GM19023 (cell line): ENCODE measurements at regions not wholly inside any gene's neighbourhood (a gene's known extent, or its start where the extent isn't known, plus 50 kb on each side); places are given as distances from the start of the nearest gene placed in this dataset.
"Not testable (repeated sequence)": the region's sequence is repeated elsewhere in the genome, so short reads cannot be mapped to it uniquely, and the experiment has no call there.

ENCODE experiments used
- ATAC-seq: cut with Tn5 transposase; IDR thresholded peaks from one replicate; pipeline ENCODE4 v1.9.1; 2021; ENCODE audit warnings: mild to moderate bottlenecking, moderate library complexity; ENCODE audit not compliant: unreplicated experiment

GRCh38 chr20:48448666-48449600 lies 378.9 kb downstream of the PREX1 start:
- no peak for ATAC-seq

GRCh38 chr20:48447456-48447855 lies 380.3 kb downstream of the PREX1 start:
- no peak for ATAC-seq

GRCh38 chr20:48445827-48446226 lies 382.0 kb downstream of the PREX1 start:
- ATAC-seq = no peak

GRCh38 chr20:48444249-48444648 lies 383.6 kb downstream of the PREX1 start:
- no peak for ATAC-seq

GRCh38 chr20:48440916-48441315 lies 386.9 kb downstream of the PREX1 start:
- ATAC-seq = no peak

GRCh38 chr20:48440261-48440660 lies 387.5 kb downstream of the PREX1 start:
- ATAC-seq = not testable (repeated sequence)

- no peak for ATAC-seq
Observed at GRCh38 chr20:48437146-48437545, 390.7 kb downstream of the PREX1 start.

GRCh38 chr20:48436609-48437008 lies 391.2 kb downstream of the PREX1 start:
- ATAC-seq = not testable (repeated sequence)

- ATAC-seq = no peak
Observed at GRCh38 chr20:48433178-48433577, 394.6 kb downstream of the PREX1 start.

GRCh38 chr20:48432494-48432832 lies 395.3 kb downstream of the PREX1 start:
- ATAC-seq = no peak

- ATAC-seq = no peak
Observed at GRCh38 chr20:48431653-48432493, 395.9 kb downstream of the PREX1 start.

- ATAC-seq = no peak
Observed at GRCh38 chr20:48426630-48427029, 401.2 kb downstream of the PREX1 start.

- ATAC-seq = no peak
Observed at GRCh38 chr20:48425817-48426612, 401.8 kb downstream of the PREX1 start.

- ATAC-seq = no peak
Observed at GRCh38 chr20:48425321-48425720, 402.5 kb downstream of the PREX1 start.

- no peak for ATAC-seq
Observed at GRCh38 chr20:48422242-48422960, 405.4 kb downstream of the PREX1 start.

- ATAC-seq = no peak
Observed at GRCh38 chr20:48421547-48421946, 406.3 kb downstream of the PREX1 start.

- no peak for ATAC-seq
Observed at GRCh38 chr20:48420176-48420575, 407.6 kb downstream of the PREX1 start.

- ATAC-seq = no peak
Observed at GRCh38 chr20:48419173-48419572, 408.6 kb downstream of the PREX1 start.

GRCh38 chr20:48416002-48416401 lies 411.8 kb downstream of the PREX1 start:
- ATAC-seq = no peak

- ATAC-seq = no peak
Observed at GRCh38 chr20:48414786-48415185, 413.0 kb downstream of the PREX1 start.
